OCI-LY3 (cell line): ENCODE measurements at regions not wholly inside any gene's neighbourhood (a gene's known extent, or its start where the extent isn't known, plus 50 kb on each side); places are given as distances from the start of the nearest gene placed in this dataset.

ENCODE experiments used
- CTCF ChIP-seq: fragments of 200-600, 300-600 bp; sonication (generic); IDR thresholded peaks from 2 replicates; pipeline ENCODE4 v1.5.1; 2014; ENCODE audit warnings: antibody characterized with exemption, low read length, low read depth
- EZH2phosphoT487 ChIP-seq: fragments of 200-600 bp; shearing (Covaris generic); IDR thresholded peaks from 2 replicates; pipeline ENCODE4 v1.6.1; 2018; ENCODE audit warnings: antibody characterized with exemption, mixed run types, low read depth

DNA sequence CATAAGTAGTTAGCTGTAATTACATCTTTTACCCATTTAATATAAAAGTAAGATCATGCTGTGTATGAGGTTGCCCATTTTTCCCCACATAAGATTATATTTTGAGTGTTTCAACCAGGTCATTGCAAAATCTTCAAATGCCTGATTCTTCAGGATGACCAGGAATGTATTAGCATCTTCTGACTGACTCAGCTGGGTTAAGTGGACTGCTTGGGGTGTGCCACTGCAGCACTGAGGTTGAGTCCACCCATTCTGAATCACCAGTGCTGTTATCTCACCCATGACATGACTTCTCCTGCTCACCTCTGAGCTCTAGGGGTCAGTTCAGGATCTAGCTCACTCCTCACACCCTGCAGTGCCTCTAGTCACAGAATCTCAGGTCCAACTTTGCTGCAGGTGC, 576.7 kb upstream of the ZEB2 start:
- TF ChIP-seq CTCF (no peak), EZH2phosphoT487 (no peak)
